SU-DHL-6 (cell line): ENCODE measurements at regions not wholly inside any gene's neighbourhood (a gene's known extent, or its start where the extent isn't known, plus 50 kb on each side); places are given as distances from the start of the nearest gene placed in this dataset.

ENCODE experiments used
- EZH2phosphoT487 ChIP-seq: fragments of 200-600 bp; sonication (generic), shearing (Covaris generic); conservative IDR thresholded peaks from 2 replicates; pipeline ENCODE4 v1.6.1; 2018; ENCODE audit warnings: mild to moderate bottlenecking, antibody characterized with exemption, low read length, moderate library complexity, mixed read lengths
- TF ChIP-seq, protein P1 (sequence below): fragments of 200-600 bp; sonication (generic); IDR thresholded peaks from one replicate; pipeline ENCODE4 v1.5.1; 2017; ENCODE audit warnings: antibody characterized with exemption, mild to moderate bottlenecking, low read length, moderate library complexity; ENCODE audit not compliant: insufficient read depth, poor library complexity, severe bottlenecking

- TF ChIP-seq, protein P1, sequence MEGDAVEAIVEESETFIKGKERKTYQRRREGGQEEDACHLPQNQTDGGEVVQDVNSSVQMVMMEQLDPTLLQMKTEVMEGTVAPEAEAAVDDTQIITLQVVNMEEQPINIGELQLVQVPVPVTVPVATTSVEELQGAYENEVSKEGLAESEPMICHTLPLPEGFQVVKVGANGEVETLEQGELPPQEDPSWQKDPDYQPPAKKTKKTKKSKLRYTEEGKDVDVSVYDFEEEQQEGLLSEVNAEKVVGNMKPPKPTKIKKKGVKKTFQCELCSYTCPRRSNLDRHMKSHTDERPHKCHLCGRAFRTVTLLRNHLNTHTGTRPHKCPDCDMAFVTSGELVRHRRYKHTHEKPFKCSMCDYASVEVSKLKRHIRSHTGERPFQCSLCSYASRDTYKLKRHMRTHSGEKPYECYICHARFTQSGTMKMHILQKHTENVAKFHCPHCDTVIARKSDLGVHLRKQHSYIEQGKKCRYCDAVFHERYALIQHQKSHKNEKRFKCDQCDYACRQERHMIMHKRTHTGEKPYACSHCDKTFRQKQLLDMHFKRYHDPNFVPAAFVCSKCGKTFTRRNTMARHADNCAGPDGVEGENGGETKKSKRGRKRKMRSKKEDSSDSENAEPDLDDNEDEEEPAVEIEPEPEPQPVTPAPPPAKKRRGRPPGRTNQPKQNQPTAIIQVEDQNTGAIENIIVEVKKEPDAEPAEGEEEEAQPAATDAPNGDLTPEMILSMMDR = no peak
- TF ChIP-seq EZH2phosphoT487 = no peak
These were observed 510.9 kb downstream of the KCNJ18 start for GRCh38 chr17:22203208-22203715.
